ENCODE measurements at regions not wholly inside any gene's neighbourhood (a gene's known extent, or its start where the extent isn't known, plus 50 kb on each side); places are given as distances from the start of the nearest gene placed in this dataset.

DNA sequence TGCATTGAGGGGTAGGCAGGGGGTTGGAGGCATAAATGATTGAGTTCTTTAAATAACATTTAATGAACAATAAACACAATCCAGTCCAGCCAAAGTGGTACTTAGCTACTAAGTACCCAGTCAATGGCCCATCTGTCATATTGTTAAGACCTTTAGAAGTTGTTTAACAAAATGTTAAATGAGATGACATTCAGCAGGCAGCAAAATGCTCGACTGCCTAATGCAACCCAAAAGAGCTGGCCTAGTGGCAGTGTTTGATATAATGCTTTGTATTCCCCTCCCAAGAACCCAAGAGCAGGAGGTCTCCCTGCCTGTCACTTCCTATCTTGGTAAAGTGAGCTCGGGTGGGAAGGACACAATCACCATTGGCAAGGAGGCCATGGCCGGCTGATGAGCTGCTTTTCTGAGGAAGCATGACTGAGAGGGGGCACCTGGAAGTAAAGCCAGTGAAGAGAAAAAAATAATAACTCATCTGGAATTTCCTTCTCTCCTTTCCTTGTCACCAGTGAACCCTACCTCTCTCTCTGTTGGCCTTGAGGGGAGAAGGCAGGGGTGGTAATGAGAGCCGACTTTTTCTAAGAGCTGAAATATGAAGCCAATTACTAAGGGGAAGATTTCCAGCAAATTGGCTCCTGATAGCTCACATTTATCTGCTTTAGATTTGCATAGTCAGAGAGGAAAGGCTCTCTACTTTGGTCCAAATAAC lies 140.6 kb downstream of the C1D start:
- DNase-seq: peak; percentile 73

DNA sequence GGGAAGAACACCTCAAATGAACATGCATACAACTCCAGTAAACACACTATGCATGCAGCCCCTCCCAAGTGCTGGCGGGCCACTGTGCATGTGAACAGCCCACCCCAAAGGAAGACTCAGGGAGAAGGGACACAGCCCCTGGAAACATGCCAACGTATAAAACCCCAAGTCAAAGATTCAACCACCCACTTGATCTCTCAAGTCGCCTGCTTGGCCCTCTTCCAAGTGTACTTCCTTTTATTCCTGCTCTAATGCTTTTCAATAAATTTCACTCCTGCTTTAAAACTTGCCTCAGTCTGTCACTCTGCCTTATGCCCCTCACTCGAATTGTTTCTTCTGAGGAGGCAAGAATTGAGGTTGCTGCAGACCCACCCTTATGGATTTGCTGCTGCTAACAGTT lies 139.1 kb downstream of the C1D start:
- peak; percentile 20 for DNase-seq

DNA sequence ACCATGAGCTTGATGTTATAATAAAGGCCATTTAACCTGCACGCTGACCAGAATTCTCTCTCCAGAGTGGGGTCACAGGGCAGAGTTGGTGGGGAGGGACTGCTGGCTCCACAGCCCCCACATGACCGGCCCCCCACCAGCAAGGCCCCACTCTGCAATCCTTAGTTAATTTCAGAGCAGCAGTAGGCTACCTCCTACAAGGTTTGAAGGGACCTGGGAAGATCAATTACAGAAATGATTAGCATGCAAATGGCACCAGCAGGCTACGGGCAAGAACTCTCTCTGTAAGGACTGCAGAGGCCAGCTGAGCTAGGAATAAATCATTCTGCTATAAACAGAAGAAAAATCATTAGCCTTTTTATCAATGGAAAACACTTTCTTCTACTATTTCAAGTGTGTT lies 135.3 kb downstream of the C1D start:
- DNase-seq: no peak

DNA sequence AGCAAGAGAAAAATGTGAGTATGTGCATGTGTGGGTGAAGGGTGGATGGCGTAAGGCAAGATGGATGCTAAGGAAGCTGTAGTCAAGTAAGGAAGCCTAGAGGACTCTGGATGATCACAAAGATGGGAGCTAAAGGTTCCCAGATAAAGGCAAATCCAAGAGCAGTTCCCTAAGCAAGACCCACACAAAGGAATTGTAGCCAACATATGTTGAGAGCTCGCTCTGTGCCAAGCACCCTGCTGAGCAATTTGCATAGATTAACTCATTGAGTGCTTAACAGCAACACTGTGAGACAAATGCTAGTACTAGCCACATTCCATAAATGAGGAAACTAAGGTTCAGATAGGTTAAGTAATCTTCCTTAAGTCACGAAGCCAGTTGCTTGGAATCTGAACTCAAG lies 132.6 kb downstream of the C1D start:
- no peak for DNase-seq

DNA sequence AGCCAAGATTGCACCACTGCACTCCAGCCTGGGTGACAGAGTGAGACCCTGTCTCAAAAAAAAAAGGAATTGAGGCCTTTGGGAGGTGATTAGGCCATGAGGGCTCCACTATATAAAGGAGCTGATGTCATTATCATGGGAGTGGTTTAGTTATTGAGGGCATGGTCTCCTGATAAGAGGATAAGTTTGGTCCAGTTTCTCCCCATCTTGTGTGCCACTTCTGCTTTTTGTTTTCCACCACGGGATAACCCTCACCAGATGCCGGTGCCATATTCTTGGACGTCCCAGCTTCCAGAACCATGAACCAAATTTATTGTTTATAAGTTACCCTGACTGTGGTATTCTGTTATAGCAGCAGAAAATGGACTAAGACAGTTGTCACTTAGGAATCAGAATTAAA lies 125.8 kb downstream of the C1D start:
- no peak for DNase-seq

DNA sequence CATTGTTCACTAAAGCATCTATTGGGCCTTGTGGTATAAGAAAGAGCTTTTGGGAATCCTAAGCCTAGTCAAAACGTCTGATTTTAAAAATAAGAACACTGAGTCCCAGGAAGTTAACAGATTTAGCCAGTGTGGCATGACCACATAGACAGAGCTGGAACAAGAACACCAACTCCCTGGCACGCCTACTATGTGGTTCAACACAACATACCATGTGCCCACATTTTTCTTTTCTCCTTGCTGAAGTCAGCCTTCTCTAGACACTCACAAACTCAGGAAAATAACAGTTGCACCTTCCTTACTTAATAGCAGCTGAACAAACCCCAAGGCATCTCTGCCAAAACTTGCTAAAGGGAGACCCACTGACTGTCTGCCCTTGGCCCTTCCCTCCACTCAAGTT lies 124.8 kb downstream of the C1D start:
- DNase-seq: no peak

DNA sequence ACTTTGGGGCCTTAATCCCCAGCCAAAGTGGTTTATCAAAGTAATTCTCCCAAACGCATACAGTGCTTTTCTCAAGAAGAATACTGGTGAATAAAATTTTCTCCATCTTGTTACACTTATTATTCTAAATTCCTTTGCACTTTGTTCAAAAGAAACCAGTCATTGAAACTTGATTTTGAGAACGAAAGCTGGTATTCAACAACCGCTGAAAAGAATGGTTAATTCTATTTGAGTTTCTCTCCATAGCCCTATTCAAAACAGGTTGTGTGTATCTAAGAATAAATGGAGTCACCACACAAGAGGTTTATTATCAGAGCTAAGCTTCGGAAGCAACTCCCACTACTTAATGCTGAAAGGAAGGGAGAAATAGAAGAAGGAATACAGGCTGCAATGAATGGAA lies 117.7 kb downstream of the C1D start:
- no peak for DNase-seq

DNA sequence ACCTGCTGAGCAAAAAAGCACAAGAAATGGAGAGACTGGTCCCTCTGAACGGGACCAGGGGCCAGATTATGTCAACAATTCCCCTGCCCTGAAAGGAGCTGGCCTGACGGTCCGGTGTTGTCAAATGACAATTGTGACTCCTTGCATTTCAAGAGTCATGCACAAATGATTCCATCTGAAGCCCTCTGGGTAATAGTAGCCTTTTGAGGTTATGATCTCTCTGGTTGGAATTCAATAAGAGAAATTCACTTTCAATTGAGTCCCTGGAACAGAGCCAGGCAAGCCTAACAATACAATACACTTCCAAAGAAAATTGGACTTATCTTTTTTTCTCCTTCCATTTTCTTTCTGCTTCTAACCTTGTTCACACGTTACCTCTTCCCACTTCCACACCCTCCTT lies 116.9 kb downstream of the C1D start:
- peak; percentile 89 for DNase-seq

DNA sequence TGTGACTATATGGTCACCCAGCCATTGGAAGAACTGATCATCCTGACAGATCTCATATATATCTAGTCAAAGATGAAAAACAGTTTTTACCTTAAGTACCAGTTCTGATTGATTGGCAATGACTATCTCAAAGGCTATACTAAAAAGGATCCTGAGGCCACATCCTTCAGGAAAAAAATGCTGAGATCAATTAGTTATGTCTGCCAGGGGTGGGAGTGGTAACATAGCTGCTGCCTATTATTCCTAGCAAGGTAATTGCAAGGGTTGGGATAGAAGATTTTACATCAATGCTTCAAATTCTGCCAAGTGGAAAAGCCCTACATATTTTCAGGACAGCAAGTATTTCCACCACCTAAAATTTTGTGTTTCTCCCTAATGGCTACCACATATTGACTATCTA lies 114.7 kb downstream of the C1D start:
- peak; percentile 83 for DNase-seq

DNA sequence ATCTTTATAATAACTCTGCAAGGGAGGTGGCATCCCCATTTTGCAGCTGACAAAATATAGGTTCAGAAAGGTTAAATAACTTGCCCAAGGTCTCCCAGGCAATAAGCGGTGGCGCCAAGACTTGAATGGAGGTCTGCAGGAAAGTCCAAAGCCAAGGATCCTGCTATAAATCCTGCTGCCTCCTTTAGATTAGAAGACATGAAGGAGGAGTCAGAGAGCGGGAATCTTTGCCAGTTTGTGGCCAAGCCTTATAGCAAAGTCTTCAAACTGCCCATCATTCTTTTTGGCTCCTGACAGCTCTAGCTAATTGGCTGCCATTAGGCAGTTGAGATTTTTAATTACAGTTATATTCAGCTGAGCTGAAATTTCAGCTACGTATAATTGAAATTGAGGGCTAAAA lies 114.3 kb downstream of the C1D start:
- DNase-seq: peak; percentile 83

DNA sequence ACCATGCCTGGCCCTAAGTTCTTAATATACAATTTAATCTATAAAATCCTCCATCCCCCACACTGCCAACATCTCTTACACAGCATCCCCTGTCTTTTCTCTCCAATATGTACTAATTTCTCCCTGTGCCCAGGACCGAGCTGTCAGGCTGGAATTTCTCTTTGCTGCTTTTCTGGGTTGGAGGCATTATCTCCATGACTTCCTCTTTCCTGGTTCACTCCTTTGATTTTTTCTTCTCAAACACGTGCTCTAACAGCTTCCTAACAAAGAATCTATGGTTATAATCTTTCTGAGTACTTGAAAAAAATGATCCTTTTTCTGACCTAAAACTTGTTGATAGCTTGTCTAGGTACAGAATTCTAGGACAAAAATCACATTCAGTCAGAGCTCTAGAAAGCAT lies 112.8 kb downstream of the C1D start:
- DNase-seq: no peak

DNA sequence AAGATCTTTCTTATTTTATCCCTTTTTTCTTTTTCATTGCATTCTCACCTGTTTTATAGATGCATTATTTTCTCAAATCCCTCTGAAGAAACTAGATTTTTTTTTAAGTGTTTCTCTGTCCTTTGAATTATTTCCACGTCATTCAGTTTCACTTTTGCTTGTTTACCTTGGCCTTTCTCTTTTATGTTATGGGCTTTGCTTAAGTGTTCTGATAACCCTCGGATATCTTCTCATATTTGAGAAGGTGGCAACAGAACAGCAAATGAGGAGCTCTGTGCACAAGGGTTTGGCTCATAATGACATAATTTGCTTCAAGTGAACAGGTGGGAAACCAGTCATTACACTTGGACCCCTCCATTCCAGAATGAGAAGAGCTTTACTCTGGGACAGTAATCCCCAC lies 111.9 kb downstream of the C1D start:
- peak; percentile 74 for DNase-seq

DNA sequence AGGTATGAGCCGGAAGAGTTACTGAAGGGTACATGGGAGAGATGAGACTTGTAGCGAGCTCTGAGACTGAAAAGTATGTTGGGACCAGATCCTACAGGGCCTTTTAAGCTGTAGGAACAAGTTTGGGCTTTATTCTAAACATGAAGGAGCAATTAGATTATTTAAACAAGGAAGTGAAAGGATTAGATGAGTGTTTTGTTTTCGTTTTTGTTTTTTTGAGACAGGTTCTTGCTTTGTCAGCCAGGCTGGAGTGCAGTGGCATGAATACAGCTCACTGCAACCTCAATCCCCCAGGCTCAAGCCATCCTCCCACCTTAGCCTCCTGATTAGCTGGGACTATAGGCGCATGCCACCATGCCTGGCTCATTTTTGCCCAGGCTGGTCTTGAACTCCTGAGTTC lies 110.7 kb downstream of the C1D start:
- DNase-seq: no peak

DNA sequence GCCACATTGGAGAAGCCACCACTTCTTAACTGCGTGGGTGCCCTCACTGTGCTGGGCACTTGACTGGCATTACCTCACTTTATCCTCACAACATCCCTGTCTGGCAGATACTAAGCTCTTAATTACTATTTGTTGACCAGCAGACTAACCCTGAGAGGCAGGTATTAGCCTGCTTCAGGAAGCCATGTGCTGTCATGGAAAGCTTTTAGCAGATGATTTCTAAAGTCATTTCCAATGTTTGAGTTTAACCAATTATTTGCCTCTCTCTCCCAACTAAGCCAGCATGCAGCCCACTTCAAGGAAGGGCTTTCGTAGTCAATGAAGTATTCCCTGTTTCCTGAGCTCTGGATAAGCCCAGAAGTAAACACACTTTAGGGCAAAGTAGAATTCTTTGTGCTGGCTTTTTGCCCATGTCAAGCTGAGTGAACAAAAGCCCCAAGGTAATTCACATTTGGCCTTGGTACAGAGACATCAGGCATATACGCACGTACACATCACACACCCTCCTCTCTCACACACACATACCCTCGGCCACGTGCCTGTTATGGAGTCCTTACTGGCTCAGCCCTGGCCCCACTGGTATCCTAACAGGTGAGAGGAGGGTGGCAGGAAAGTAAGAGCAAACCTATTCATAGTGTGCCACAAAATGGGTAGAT lies 108.6 kb downstream of the C1D start:
- DNase-seq: peak; percentile 84

DNA sequence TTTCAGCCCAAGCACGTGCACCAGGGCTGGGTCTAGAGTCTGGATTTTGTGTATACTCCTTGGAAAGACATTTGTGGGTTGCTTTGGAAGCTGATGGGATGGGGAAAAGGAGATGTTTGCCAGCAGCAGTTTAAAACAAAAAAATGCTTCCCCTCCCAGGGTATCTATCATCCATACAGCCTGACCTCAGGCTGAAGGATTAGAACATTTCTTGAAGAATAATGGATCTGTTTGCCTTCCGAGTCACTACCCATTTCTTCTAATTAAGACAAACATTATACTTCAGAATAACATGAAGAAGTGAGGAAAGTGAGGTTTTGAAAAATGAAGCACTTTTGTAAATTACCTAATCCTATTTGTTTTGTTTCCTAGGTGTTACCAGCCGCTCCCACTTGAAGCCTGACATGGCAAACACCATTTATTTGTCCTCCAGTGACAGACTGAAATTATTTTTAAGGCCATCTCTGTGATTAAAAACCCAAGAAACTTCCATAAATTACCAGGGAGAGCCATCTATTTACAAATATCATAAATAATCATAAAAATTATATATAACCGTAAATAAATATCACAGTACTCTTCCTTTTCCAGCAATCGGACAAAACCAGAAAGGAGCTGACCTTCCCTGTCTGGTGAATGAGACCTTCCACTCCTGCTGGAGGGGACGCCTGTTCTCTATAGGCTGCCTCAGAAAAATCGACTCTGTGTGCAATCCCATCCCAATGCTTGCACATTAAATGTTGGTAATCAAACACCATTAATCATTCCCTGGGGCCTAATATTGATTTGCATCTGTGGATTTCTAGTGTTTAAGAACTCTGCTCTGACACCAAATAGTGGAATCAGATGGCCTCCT lies 106.8 kb downstream of the C1D start:
- DNase-seq: no peak

DNA sequence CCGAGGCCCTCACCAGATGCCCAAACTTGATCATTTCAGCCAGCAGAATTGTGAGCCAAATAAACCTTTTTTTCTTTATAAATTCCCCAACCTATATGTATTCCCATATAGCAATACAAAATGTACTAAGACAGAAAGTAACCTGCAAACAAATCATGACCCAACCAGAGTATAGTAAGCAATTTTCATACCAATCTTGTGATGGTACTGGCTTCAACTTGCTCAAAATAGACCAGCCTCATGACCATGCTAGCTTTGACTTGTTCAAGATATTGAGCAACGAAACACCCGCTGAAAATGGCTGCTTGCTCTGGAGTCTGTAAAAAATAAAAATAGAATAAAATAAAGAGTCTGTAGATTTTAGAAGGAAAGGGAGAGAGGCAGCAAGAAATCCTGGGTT lies 97.6 kb downstream of the C1D start:
- DNase-seq: no peak

DNA sequence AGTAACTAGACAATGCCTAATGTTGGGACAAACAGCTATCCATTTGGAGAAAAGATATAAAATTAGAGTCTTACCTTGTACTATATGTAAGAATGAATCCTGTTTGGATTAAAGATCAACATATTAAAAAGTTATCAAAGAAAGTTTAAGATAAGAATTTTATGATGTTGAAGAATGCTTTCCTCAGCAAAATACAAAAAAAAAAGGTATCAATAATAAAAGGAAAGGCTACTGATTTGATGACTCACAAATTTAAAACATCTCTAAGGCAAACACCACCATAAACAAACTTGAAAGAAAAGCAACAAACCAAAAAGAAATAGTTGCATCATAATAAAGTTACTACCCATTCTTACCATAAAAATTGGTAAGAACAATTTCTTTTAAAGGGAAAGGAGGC lies 92.7 kb downstream of the C1D start:
- no peak for DNase-seq

DNA sequence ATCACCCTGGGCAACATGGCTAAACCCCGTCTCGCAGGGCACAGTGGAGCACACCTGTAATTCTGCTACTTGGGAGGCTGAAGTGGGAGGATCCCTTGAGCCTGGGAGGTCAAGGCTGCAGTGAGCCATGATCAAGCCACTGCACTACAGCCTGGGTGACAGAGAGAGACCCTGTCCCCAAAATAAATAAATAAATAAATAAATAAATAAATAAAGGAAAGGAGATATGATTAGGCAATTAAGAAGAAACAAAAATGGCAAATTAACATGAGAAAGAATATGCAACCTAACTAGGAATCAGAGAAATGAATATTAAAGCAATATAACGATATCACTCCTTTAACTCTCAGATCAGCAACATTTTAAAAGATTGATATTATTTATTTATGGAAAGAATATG lies 92.3 kb downstream of the C1D start:
- no peak for DNase-seq

DNA sequence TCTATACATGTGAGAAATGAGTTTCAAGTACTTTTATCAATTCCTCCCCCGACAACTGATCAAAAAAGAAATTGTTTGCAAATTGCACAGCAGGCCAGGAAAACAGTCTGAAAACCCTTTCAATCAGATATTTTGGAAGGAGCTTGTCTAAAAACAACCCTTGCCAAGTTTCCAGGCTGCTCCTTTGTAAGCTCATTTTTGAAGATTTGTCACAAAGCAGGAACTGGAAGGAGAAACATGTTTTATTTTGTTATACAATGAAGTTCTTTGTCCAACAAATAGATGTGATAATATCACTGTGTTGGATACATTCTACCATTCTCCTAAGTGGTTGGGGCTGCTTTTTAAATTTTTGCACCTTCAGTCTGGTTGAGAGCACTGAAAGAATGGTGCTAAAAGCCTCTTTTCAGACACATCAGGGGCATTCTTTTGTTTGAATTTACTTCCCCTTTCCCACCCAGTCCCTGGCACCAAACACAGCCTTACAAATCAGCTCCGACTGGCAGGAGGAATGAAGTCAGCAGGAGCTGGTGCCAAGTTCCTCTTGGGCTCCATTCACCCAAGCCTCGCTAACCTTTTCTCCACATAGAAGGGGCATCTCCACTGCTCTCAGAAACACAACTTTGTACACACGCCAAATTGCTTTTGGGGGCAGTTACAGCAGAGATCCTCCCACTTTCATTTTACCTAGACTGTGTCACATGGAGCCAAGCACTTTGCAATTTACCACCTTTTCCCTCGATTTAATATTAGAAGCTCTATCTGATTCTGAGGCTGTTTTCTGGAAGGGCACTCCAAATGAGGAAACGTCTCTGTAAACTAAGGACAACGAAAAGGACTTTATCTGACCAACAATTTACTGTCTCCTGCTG lies 88.0 kb downstream of the C1D start:
- no peak for DNase-seq

DNA sequence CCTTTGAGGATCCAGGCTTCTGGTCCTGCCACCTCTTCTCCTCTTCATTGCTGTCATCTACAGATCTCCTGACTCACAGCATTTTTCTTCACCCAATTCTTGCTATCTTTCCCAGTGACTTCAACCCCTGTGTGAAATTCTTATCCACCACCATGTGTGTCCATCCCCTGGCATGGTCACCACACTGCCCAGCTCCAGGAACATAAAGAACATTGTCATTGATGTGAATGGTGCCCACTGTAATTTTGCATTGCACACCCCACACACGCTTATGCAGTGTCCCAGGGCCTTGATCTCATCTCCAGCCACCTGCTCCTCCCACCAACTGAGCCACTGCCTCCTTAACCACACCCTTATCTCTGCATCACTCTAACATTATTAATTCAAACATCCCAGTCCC lies 85.3 kb downstream of the C1D start:
- DNase-seq: no peak

DNA sequence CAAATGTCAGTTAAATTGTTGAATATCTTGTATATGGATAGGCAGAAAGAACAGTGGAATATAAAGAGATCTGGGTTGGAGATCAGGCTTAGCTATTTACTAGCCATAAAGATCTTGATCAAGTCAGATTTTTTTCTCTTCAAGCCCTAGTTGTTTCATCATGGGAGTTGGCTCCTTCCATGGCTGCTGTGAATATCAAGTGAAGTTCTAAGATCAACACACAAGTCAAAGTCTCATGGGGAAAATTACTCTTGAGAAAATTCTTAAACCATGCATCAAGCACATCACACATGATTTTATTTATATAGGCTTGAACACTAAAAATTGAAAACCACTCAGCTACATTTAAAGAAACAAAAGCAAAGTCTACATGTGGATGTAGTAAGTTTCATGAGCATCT lies 79.8 kb downstream of the C1D start:
- no peak for DNase-seq

DNA sequence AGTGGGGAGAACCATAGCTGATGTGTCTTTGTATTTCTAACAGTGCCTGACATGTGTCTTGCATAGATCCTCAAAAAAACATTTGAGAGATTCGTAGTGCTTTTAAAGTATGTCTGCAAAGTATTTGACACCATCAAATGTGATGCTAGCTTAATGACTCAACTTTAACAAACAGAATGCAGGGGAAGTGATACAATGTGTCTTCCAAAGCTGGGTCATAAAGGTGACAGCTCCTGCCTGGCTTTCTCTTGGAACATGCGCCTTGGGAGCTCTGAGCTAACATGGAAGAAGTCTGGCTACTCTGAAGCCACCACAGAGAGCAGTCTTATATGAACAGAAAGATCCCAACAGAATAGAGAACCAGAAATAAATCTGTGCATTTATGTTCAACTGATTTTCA lies 78.2 kb downstream of the C1D start:
- DNase-seq: no peak

DNA sequence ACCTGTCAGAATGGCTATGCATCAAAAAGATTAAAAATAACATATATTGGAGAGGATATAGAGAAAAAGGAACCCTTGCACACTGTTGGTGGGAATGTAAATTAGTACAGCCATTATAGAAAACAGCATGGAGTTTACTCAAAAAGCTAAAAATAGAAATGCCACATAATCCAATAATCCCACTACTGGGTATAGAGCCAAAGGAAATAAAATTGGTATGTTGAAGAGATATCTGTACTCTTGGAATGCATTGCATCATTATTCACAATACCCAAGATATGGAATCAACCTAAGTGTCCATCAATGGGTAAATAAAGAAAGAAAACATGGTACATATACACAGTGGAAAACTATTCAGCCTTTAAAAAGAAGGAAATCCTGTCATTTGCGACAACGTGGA lies 77.2 kb downstream of the C1D start:
- no peak for DNase-seq
